SU-DHL-6 (cell line): ENCODE measurements at regions not wholly inside any gene's neighbourhood (a gene's known extent, or its start where the extent isn't known, plus 50 kb on each side); places are given as distances from the start of the nearest gene placed in this dataset.

Source experiments
- H2AFZ ChIP-seq: fragments of 200-600 bp; sonication (generic); 2 replicates; pipeline ENCODE4 v1.6.1; 2014; ENCODE audit warnings: low read depth, mild to moderate bottlenecking, moderate library complexity, mixed read lengths, antibody characterized with exemption, low read length; ENCODE audit not compliant: severe bottlenecking
- H3F3A ChIP-seq: fragments of 200-600 bp; shearing (Covaris generic); 2 replicates; pipeline ENCODE4 v1.6.0; 2016; ENCODE audit warnings: antibody characterized with exemption, mild to moderate bottlenecking; ENCODE audit not compliant: insufficient read depth
- H3K27ac ChIP-seq: fragments of 200-600 bp; sonication (generic); 2 replicates; pipeline ENCODE4 v1.5.1; 2016; ENCODE audit warnings: low read depth, mild to moderate bottlenecking, low read length, moderate library complexity, mixed read lengths
- H3K27me3 ChIP-seq: fragments of 200-600 bp; sonication (generic), shearing (Covaris generic); 2 replicates; pipeline ENCODE4 v1.6.0; 2014; ENCODE audit warnings: mild to moderate bottlenecking, low read length
- H3K36me3 ChIP-seq: fragments of 200-600 bp; sonication (generic); 2 replicates; pipeline ENCODE4 v1.6.1; 2014; ENCODE audit warnings: mild to moderate bottlenecking, low read length, mixed read lengths
- H3K4me2 ChIP-seq: fragments of 300-600, 200-600 bp; shearing (Covaris generic), sonication (generic); 2 replicates; pipeline ENCODE4 v1.6.0; 2014; ENCODE audit warnings: low read length, low read depth, mild to moderate bottlenecking; ENCODE audit not compliant: poor library complexity, severe bottlenecking
- H3K4me3 ChIP-seq: fragments of 200-600 bp; sonication (generic); 2 replicates; pipeline ENCODE4 v1.5.1; 2014; ENCODE audit warnings: antibody characterized with exemption, low read length, mild to moderate bottlenecking, mixed read lengths; ENCODE audit not compliant: insufficient read depth, poor library complexity, severe bottlenecking
- H3K79me2 ChIP-seq: fragments of 200-600 bp; sonication (generic); 2 replicates; pipeline ENCODE4 v1.6.1; 2014; ENCODE audit warnings: mild to moderate bottlenecking, low read length, moderate library complexity; ENCODE audit not compliant: insufficient read depth
- H3K9ac ChIP-seq: fragments of 200-600 bp; sonication (generic); 2 replicates; pipeline ENCODE4 v1.7.0; 2014; ENCODE audit warnings: mild to moderate bottlenecking, low read length
- H3K9me2 ChIP-seq: fragments of 200-600 bp; sonication (generic); replicated peaks from 2 replicates; pipeline ENCODE4 v1.6.1; 2014; ENCODE audit warnings: low read length; ENCODE audit not compliant: insufficient read depth
- H3K9me3 ChIP-seq: fragments of 200-600 bp; sonication (generic); 2 replicates; pipeline ENCODE4 v1.6.1; 2014; ENCODE audit warnings: low read length, mixed read lengths; ENCODE audit not compliant: insufficient read depth
- H4K20me1 ChIP-seq: fragments of 200-600 bp; sonication (generic); 2 replicates; pipeline ENCODE4 v1.6.1; 2014; ENCODE audit warnings: low read depth, mild to moderate bottlenecking, antibody characterized with exemption, low read length, moderate library complexity, mixed read lengths
- CTCF ChIP-seq: fragments of 200-600 bp; sonication (generic); IDR thresholded peaks from one replicate; pipeline ENCODE4 v1.5.1; 2017; ENCODE audit warnings: antibody characterized with exemption, mild to moderate bottlenecking, low read length, moderate library complexity; ENCODE audit not compliant: insufficient read depth, poor library complexity, severe bottlenecking
- EZH2phosphoT487 ChIP-seq: fragments of 200-600 bp; sonication (generic), shearing (Covaris generic); conservative IDR thresholded peaks from 2 replicates; pipeline ENCODE4 v1.6.1; 2018; ENCODE audit warnings: mild to moderate bottlenecking, antibody characterized with exemption, low read length, moderate library complexity, mixed read lengths

GRCh38 chr2:163987175-163987940, 251.6 kb upstream of the FIGN start:
- Histone ChIP-seq H3K27ac (no peak overlapping the region), H3K9me2 (no peaks in the 10 kb centered on the region), H3K9ac (no peak overlapping the region), H4K20me1 (no peaks in the 10 kb centered on the region), H3K4me2 (no peak overlapping the region), H3F3A (no peaks in the 10 kb centered on the region), H3K36me3 (no peaks in the 10 kb centered on the region), H2AFZ (no peak overlapping the region), H3K9me3 (no peaks in the 10 kb centered on the region), H3K4me3 (no peak overlapping the region), H3K27me3 (no peaks in the 10 kb centered on the region), H3K79me2 (no peaks in the 10 kb centered on the region)
- no peak for TF ChIP-seq CTCF
- TF ChIP-seq EZH2phosphoT487, result no peak

- Histone ChIP-seq H4K20me1 (no peaks in the 10 kb centered on the region), H3K9me3 (no peaks in the 10 kb centered on the region), H3K9ac (no peak overlapping the region), H3K27me3 (no peaks in the 10 kb centered on the region), H3F3A (no peaks in the 10 kb centered on the region), H3K36me3 (no peaks in the 10 kb centered on the region), H3K27ac (no peak overlapping the region), H3K9me2 (no peaks in the 10 kb centered on the region), H3K4me3 (no peak overlapping the region), H2AFZ (no peak overlapping the region), H3K79me2 (no peaks in the 10 kb centered on the region), H3K4me2 (no peak overlapping the region)
- no peak for TF ChIP-seq EZH2phosphoT487
- TF ChIP-seq CTCF, result no peak
These were observed 249.2 kb upstream of the FIGN start for GRCh38 chr2:163984986-163985385.

- Histone ChIP-seq H3K9me2 (no peaks in the 10 kb centered on the region), H3K27ac (no peak overlapping the region), H4K20me1 (no peaks in the 10 kb centered on the region), H3F3A (no peaks in the 10 kb centered on the region), H3K36me3 (no peaks in the 10 kb centered on the region), H3K27me3 (no peaks in the 10 kb centered on the region), H3K4me2 (no peak overlapping the region), H3K9ac (no peak overlapping the region), H2AFZ (no peak overlapping the region), H3K79me2 (no peaks in the 10 kb centered on the region), H3K9me3 (no peaks in the 10 kb centered on the region), H3K4me3 (no peak overlapping the region)
- TF ChIP-seq CTCF (no peak), EZH2phosphoT487 (no peak)
These were observed 248.1 kb upstream of the FIGN start for GRCh38 chr2:163983911-163984310.
